SK-MEL-5 (cell line): ENCODE measurements at regions not wholly inside any gene's neighbourhood (a gene's known extent, or its start where the extent isn't known, plus 50 kb on each side); places are given as distances from the start of the nearest gene placed in this dataset.
A peak's percentile ranks its signal among the peaks of the same experiment; 100 is the strongest.

Experiments used
- DNase-seq: peaks from one replicate; pipeline ENCODE4 v3.0.0-alpha.2; 2016; ENCODE audit warnings: low read depth, low spot score
- in situ Hi-C: cut with HindIII; loops from 2 replicates; pipeline ENCODE4 v1.10.0; 2016; ENCODE audit warnings: low sequenced_read_pairs, high pct_unique_total_duplicates, low pct_unique_long_range_greater_than_20kb

DNA sequence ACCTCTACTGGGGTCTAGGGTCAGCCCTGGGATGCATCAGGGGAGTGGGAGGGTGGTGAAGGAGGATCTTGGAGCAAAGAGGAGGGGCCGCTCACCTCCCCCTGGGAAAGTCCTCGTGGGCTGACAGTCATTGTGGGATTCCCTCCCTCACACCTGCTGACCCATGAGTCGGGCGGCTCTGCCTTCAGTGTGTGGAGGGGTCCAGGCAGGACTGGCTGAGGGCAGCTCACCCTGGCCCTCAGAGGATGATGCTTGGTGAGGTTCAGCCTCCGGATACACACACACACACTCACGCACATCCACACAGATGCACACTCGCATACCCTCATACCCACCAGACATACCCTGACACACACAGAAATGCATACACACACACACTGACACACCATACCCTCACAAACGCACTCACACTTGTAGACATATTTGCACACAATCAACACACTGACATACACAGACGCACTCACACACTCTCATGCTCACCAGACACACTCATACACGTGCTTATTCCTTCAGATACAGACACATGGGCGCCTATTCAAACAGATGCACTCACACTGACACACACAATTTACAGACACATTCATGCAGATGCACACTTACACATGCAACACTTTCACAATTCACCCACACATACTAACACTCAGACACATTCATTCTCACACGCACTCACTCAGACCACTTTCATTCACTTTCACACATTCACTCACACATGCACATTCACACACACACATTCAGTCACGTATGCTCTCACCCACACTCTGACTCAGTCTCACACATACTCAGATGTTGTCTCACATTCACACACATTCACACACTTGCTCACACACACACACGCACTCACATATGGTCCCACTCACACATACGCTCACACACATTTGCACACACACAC lies 105.1 kb upstream of the RPL38 start:
- DNase-seq = no peak
- in situ Hi-C loops = no loop called here

DNA sequence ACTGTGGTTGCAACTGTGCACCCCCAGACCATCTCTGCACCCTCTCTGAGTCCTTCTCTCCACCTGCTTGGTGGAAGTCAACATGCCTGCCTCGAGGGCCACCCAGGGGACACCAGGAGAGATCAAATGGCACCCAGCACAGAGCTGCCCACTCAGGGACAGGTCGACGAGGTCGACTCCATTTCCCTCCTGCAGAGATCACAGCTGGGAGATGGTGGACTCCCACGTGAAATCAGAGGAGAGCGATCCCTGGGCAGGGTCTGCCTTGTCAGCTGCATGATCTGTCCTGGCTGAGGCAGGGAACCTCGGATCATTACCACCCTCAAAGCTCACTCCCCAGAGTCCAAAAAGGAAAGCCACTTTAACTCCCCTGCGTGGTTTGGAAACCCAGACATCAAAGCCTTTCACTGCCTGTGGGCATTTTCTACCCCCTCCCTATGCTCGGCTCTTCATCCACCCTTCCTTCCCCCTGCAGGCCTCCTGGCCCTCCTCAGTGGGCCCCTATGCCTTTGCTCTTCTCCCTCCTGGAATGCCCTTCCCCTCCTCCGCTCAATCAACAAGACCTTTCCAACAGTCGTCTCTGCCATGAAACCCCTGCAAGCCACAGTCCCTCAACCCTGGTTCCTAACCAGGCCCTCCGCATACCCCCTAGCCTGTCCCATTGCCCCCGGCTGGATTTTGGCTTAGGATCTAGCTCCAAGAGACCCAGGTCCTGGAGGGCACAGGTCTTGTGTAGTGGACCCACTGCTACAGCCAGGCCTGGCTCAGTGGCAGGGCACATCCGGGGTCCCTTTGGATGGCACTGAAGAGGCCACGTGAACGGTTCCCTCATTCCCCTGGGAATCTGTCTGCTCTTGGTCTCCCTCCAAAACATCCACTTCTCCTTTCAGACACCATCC lies 103.8 kb upstream of the RPL38 start:
- DNase-seq = no peak
- in situ Hi-C loops = no loop called here

DNA sequence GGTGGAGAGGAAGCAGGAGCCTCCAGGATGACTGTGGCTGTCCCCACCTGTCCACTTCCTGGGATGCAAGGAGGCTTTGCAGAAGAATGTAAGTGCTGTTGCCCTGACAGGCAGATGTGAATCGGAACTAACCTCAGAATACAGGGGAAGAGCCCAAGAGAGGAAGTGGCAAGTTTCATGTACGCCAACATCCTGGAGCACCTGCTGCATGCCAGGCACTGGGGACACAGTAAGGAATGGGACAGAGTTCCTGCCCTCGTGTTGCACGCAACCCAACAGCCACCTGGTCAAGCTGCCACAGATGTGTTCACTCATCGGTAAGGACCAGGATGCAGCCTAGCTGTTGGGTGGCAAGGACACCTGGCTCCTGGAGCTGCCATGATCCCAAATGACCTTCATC lies 98.6 kb upstream of the RPL38 start:
- no peak for DNase-seq
- in situ Hi-C loops = no loop called here

DNA sequence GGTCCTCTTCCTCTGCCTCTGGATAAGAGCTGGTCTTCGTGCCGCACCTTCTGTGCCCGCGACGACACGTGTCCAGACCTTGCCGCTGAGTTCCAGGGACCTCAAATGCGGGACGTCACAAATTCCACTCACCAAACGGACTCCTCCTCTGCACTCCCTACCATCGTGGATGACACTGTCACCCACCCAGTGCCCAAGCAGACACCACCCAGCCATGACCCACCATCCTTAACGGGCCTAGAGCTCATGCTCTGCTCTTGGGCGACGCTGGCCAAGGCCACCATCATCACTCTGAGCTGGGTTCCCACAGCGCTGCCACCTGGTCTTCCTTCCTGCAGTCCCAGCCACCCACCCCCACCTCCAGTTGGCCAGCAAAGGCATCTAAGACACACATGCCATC lies 96.4 kb upstream of the RPL38 start:
- in situ Hi-C loops = no loop called here
- DNase-seq = no peak

DNA sequence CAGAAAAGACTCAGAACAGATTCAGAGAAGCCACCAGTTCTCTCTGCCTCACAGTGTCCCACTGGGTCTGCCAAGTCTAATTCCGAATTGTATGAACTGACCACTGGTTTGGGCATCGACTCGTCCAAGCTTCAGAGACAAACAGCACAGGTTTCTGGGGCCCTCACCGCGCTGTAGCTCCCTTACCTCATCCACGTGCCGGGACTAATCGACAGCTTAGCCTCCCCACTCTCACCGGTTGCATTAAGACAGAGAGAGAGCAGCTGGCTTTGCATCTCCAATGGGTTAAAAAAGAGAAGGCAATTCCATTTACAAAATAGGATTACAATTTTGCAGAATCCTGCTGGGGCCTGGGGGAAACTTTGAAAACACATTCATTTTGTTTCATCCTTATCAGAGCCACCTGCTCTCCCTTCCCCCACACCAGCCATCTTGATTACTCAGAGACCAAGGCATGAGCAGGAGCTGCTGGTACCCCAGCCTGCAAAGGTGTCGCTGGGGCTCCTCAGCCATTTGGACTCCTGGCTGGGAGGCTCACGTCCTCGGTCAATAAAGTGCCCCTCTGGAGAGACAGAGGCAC lies 95.3 kb upstream of the RPL38 start:
- no peak for DNase-seq
- in situ Hi-C loops = no loop called here

DNA sequence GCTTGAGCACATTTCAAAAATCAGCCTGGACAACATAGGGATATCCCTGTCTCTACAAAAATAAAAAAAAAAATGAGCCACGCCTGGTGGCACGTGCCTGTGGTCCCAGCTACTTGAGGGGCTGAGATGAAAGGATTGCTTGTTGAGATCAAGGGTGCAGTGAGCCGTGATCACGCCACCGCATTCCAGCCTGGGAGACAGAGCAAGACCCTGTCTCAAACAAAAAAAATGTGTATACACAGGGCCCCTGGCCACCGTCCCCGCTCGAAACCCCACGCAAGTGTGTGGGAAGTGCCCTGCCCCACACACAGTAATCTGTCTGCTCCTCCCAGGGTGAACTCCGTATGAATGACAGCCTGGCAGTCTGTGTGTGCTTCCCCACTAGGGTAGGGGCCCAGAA lies 93.0 kb upstream of the RPL38 start:
- in situ Hi-C loops = no loop called here
- DNase-seq = peak; percentile 72

DNA sequence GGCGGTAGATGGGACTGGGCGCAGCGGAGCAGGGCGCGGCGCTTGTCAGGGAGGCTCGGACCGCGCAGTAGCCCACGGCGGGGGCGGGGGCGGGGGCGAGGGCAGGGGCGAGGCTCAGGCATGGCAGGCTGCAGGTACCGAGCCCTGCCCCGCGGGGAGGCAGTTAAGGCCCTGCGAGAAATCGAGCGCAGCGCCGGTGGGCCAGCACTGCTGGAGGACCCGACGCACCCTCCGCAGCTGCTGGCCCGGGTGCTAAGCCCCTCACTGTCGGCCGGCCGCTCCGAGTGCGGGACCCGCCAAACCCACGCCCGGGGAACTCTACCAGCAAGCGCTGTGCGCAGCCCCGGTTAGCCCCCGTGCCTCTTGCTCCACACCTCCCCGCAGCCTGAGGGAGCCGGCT lies 90.2 kb upstream of the RPL38 start:
- DNase-seq = no peak
- in situ Hi-C loops = no loop called here

DNA sequence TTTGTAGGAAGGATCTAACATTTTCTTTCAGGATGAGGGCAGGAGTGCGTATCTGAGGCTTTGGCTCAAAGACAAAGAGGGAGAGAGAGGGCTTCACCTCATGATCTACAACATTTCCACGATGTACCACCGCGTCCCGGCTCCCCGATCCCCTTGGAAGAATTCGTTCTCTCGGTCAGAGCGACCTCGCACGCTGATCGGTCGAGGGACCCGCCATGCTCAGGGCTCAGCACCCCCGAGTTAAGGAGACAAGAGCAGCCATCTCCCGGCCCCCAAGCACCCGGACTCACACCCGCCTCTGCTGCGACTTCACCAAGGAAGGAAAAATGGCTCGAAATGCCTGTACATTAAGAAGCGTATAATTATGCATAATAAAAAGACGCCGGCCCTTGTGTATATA lies 89.5 kb upstream of the RPL38 start:
- no peak for DNase-seq
- in situ Hi-C loops = no loop called here

DNA sequence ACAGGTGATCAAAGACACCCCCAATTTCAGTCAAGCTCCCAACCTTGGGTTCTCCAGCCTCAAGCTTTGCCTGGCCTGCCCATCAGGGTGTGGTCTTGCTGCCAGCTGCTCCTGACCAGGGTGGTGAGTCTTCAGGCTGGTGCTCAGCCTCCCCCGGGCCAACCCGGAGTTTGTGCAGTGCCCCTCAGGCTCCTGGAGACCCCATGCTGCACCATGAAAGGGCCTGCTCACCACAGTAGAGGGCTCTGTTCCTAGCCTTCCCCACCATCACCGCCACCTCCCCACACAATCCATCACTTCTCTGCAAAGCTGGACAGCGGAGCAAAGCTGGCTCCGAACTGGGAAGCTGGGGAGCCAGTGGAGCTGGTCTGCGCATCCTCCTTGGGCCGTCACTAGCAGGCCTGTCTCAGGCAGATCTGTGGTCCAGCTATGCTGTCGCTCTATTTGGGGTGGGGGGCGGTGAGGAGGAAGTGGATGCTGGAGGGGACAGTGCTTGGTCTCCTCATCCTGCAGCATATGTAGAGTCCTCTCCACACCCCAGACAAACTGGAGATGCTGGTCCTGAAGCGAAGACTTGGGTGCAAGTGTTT lies 88.5 kb upstream of the RPL38 start:
- no peak for DNase-seq
- in situ Hi-C loops = no loop called here

DNA sequence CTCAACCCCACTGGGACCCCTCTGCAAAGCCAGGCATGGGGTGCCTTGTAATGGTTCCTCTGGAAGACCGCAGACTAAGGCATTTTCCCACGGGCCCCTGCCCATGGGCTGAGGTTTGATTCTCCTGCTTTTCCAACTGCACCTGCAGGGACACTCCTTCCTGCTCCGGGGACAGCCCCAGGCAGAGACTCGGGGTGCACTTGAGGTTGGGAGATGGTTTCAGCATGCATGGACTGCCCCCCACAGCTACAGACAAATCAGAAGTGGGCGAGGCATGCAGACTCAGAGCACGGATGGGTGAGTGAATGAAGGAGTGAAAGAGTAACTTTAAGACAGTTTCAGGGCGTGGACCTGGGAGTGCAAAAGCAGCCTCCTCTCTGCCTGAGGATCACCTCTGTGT lies 87.9 kb upstream of the RPL38 start:
- in situ Hi-C loops = no loop called here
- DNase-seq = no peak

DNA sequence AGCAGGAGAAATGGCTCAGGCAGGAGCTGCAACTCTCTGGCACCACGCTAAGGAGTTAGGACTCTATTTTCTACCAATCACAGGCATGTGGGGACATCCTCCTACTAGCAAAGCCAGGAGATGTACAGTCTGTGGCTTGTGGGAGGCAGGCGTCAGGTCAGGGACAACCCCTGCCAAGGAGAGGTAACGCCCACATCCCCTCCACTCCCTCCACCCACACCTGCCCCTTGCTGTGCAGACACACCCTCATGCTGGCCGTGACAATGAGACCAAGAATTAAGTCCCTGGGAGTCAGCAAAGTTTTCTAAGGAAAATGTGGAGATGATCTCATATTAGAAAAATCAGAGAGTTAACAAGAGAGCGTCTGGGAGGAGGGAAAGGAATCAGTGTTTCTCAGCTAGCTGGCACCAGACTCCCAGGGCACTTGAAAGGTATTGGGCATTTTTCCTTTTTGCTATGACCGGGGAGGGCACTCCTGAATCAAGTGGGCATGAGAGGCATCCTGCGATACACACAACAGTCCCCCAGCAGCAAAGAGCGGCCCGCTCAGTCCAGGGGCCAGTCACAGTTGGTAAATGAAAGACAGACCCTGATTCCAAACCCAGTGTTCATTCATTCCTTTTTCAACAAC lies 87.3 kb upstream of the RPL38 start:
- DNase-seq = no peak

DNA sequence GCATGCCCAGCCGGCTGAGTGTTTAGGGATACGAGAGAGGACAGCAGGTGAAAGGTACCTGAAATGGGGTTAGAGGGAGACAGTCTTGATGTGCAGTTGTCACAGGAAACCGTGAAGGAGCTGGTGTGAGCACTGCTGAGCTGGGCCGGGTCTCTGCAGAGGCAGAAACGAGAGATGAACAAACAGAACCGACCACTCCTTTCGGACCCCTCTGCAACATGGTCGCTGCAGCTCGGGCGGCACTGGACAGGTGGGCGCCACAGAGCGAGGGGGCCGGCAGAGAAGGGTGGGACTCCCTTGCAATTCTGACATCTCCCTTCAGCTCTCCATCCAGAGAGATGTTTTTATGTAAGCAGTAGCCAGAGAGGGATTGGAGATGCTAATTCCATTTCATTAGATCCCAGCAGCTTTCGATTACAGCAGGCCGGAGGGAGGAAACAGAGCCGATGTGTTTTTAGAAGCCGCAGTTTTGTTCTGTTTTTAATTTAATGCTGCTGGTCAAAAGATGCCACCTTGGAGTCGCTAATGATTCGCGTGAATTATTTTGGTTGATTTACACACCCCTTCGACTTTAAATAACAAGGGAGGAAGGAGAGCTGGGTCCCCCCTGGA lies 86.3 kb upstream of the RPL38 start:
- DNase-seq = no peak
- in situ Hi-C loops = no loop called here

More for the DNA sequence above, 87.3 kb upstream of the RPL38 start:
- in situ Hi-C loops = no loop called here

DNA sequence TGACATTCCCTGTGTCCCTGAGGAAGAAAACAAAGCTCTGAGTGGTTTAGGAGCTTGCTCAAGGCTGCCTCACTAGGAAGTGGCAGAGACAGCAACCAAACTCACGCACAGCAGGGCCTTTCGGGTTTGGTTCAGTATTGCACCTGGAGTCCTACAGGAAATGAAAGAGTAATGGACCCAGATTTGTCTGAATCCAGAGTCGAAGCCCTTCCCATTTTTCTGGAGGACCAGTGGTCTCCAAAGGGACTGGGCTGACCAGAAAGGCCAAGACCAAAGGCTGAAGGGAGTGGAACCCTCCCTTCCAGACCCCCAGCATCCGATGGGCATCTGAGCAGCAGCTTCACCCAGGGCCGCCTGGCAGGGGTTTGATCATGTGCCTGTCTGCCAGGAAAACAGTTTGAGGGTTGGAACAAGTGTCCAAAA lies 85.5 kb upstream of the RPL38 start:
- no peak for DNase-seq
- in situ Hi-C loops = no loop called here

DNA sequence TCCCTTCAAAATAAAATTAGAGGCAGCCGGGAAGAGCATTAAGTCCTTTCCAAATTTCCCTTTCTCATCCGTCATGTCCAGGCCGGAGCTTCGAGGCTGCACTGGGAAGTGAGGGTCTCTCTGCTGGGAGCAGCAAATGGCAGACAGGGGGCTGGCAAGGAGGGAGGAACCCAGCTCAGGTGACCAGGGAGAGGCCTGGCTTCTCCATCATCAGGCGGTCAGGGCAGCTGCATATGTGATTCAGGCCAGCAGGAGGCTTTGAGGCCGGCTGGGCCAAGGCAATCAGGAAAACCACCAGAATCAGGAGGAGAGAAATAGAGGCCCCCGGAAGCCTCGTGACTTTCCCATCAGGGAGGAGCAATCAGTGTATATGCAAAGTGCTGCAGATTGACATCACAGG lies 85.0 kb upstream of the RPL38 start:
- in situ Hi-C loops = no loop called here
- DNase-seq = peak; percentile 59

DNA sequence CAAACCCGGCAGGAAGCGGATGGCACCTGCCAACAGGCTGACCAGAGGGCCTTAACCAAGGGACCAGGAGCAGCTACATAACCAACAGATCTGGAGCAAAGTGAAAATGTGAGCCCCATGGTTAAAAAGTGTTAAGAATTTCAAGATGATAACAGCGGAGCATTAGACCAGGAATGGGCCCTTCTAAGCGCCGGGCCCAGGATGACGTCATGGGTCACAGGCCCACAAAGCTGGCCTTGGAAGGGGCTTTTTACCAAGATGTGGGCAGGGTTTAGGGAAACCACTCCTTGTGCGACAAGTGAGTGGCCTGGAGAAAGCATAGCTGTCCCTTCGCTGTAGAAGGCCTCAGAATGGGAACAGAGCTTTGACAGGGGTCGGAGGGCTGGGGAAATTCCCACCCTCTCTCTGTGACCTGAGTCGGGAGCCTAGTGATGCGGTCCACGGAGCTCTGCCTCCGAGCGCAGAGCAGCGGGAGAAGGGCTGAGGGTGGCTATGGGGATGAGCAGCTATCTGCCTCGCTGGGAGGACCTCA lies 84.4 kb upstream of the RPL38 start:
- no peak for DNase-seq
- in situ Hi-C loops = no loop called here

DNA sequence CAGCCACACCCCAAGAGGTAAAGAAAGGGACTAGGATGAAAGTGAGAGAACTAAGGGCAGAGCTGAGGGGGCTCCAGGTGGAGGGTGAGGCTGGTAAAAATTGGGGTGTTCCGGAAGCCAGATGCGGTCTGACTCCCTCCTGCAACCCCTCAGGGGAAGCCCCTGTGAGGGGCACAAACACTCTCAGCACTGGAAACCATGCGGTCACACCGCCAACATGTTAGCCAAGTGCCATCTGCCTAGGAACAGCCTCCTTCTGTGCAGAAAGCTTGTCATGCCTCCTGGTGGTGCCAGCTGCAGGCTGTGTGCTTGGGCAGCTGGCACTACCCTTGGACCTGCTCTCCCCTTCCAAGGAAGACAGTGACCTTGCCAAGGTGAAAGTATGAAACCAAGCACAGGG lies 83.5 kb upstream of the RPL38 start:
- in situ Hi-C loops = no loop called here
- no peak for DNase-seq

DNA sequence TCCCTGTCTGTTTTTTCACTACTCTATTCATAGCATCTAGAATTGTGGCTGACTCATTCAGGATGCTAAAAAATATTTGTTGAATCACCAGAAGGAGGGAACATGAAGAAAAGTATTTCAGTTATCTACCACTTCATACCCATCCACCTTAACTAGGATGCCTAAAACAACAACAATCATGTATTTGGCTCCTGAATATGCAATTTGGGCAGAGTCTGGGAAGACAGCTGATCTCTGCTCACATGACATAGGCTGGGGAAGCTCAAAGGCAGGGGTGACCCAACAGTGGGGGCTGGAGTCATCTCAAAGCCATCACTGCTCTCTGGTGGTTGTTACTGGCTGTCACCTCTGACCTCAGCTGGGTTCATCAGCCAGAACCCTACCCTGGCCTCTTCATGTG lies 80.1 kb upstream of the RPL38 start:
- DNase-seq = no peak
- in situ Hi-C loops = no loop called here
